ENCODE measurements at regions not wholly inside any gene's neighbourhood (a gene's known extent, or its start where the extent isn't known, plus 50 kb on each side); places are given as distances from the start of the nearest gene placed in this dataset.

GRCh38 chr17:33786478-33786877 lies 468.6 kb upstream of the CCL2 start:
- DNase-seq (ENCODE audit: low spot score) = no peak
- intact Hi-C loops (cut with DNase I) = no loop called here

DNA sequence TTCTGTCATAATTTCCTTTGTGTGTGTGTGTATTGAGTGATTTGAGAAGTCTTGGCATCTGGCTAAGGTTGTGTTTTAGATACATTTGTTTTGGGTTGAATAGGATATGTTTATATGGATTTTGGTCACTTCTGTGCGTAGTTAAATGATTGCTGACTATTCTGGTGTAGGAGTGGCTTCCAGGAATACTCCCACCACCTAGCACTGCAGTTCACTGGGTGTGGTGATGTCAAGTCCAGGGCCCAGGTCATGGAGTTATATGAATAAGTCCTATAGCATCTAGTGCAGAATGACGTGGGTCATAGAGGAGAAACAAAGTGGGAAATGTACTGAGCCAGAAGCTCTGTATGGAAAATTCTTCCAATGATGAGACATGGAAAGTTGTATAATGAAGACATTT lies 465.4 kb upstream of the CCL2 start:
- intact Hi-C loops (cut with DNase I) = no loop called here
- no peak for DNase-seq (ENCODE audit: low spot score)

- intact Hi-C loops (cut with DNase I) = no loop called here
- DNase-seq (ENCODE audit: low spot score) = no peak
Measured at GRCh38 chr17:33797181-33797580, 457.9 kb upstream of the CCL2 start.

GRCh38 chr17:33798308-33798707 lies 456.8 kb upstream of the CCL2 start:
- no peak for DNase-seq (ENCODE audit: low spot score)
- intact Hi-C loops (cut with DNase I) = no loop called here

- intact Hi-C loops (cut with DNase I) = no loop called here
- no peak for DNase-seq (ENCODE audit: low spot score)
Measured at GRCh38 chr17:33802349-33803198, 452.5 kb upstream of the CCL2 start.

DNA sequence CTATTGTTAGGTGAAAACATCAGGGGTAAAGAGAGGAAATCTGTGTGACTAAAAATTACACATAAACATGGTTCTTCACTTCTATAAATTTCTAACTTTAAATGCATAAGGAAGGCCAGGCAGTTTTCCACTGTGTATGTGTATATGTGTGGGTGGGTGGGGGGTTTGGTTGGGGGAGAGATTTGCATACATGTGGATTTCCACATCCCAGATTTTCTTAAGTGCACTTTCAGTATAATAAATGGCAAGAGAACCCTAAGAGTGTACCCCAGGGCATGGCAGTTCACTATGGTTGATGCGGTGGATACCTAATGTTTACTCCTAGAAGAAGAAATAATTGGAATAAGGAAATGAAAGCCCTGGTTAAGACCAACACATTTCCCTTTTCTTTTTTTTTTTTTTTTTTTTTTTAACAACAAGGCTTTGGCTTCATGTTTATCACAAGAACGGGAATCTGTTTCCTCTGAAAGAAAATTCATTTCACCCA lies 451.8 kb upstream of the CCL2 start:
- intact Hi-C loops (cut with DNase I) = no loop called here
- no peak for DNase-seq (ENCODE audit: low spot score)

GRCh38 chr17:33803686-33804085 lies 451.4 kb upstream of the CCL2 start:
- intact Hi-C loops (cut with DNase I) = no loop called here
- DNase-seq (ENCODE audit: low spot score) = no peak

DNA sequence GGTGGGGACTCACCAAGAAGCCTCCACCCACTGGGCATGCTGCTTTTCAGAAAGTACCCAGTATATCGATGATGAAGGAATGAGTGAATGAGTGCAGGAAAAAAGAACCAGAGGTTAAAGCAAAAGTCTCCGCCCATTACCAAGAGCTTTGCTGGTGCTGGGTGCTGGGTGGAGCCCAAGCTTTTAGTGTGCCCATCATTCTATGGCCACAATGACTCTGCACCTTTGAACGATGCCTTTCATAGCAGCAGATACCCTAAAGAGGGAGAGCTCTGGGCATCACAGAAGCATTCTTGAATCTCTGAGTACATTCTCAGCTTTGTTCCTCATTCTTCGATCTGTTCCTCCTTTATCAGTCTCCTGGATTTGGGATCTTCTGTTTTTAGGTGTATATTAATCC lies 450.7 kb upstream of the CCL2 start:
- DNase-seq (ENCODE audit: low spot score) = no peak
- intact Hi-C loops (cut with DNase I) = no loop called here

- intact Hi-C loops (cut with DNase I) = no loop called here
- no peak for DNase-seq (ENCODE audit: low spot score)
Measured at GRCh38 chr17:33806631-33807030, 448.5 kb upstream of the CCL2 start.

GRCh38 chr17:33809748-33810147 lies 445.3 kb upstream of the CCL2 start:
- intact Hi-C loops (cut with DNase I) = no loop called here
- no peak for DNase-seq (ENCODE audit: low spot score)

DNA sequence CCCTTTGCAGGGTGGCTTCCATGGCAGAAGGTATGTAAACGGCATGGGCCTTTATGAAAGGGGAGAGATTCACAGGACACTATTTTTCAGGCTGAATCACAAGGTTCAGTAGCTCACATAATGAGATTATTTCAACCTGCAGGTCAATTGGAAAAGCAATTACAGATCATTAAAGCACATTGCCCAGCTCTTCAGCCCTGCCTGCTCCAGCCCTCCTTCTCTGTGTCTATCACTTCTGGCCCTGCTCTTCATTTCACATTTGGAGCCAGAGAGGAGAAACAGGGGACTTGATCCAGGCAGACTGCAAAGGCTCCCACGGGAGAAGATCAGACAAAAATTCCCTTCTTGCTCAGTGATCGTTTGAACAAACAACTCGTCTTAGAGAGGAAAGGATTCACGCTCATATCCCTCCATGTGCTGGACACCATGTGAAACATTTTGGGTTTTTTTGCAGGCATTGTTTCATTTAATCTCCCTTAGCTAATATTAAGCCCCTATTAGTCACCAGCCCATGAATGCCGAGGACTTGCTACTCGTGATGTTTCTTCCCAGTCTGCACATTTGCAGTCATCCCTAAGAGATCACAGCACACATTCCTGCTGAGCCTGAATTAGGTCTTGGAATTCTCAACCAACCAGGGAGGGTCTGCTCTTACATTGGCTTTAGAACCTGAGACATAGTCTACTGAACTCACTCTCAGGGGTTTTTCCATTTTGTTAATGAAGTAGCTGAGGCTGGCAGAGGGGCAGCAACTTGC lies 443.9 kb upstream of the CCL2 start:
- intact Hi-C loops (cut with DNase I) = no loop called here

GRCh38 chr17:33811984-33812577 lies 443.0 kb upstream of the CCL2 start:
- intact Hi-C loops (cut with DNase I) = no loop called here

More for the DNA sequence above, 443.9 kb upstream of the CCL2 start:
- DNase-seq (ENCODE audit: low spot score) = no peak

DNA sequence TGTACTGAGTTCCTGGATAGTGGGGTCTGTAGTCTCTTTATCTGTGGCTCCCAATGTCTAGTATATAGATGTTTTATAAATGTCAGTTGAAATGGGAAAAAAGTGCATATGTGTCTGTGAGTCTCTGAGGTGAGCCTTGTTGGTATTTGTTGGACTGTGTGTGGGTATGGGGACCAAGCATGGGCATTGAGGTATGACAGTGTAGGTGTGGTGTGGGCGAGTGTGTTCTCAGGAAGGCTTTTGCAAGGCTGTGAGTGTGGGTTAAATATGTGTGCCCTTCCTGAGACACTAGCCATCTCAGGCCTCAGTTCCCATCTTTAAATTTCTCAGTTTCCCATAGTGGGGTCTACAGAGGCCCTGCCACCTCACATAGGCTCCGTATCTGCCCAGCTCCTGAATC lies 440.2 kb upstream of the CCL2 start:
- no peak for DNase-seq (ENCODE audit: low spot score)
- intact Hi-C loops (cut with DNase I) = no loop called here

More at GRCh38 chr17:33811984-33812577, 443.0 kb upstream of the CCL2 start:
- DNase-seq (ENCODE audit: low spot score) = no peak

DNA sequence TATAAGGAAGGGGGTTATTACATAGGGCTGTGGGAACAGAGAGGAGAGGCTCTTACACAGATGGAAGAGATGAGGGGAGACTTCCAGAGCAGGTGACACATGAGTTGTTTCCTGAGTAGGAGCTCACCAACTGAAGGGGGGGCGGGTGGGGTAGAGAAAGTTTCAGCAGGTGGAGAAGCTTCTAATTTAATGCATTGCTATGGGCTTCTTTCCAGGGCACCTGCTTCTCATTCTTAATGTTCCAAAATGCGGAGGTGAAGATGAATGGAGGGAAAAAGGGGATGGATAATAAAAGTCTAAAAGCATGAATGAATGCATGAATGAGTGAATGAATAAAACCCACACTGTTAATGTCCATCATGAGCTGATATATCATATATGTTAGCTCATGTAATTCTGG lies 439.0 kb upstream of the CCL2 start:
- no peak for DNase-seq (ENCODE audit: low spot score)
- intact Hi-C loops (cut with DNase I) = no loop called here

- no peak for DNase-seq (ENCODE audit: low spot score)
- intact Hi-C loops (cut with DNase I) = no loop called here
Measured at GRCh38 chr17:33816842-33817617, 438.1 kb upstream of the CCL2 start.

DNA sequence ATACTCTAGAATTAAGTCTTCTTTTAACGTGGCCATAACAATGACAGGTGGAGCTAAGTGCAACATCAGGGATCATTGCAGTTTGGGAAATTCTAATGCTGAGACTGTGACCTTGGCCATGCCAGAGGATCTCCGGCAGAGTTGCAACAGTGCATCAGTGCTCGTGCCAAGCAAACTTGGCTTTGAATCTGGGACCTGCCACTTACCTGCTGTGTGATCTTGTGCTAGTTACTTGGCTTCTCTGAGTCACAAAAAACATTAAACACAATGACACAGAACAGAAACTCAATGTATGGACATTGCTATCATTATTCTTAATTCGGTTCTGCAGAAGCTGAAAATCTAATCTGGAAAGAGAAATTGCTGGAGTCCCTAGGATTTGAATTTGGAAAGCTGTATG lies 435.5 kb upstream of the CCL2 start:
- no peak for DNase-seq (ENCODE audit: low spot score)
- intact Hi-C loops (cut with DNase I) = no loop called here

- intact Hi-C loops (cut with DNase I) = no loop called here
Measured at GRCh38 chr17:33832262-33832661, 422.8 kb upstream of the CCL2 start.

DNA sequence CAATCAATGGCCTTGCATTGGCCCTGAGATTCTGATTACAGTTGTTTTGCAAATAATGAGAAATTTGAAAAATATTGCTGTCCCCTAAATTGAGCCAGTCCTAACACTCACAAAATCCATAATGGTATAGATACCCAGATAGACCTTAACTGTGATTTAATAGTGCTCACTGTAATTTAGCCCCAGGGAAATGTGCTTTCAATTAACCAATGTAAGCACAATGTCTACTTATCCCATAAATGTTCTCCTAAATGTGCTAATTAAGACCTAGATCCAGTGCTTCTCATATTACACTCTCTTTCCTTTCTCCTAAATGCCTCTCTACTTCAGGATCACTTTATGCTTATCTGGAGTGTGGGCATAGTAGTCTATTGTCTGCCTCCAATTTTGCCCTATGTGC lies 417.8 kb upstream of the CCL2 start:
- intact Hi-C loops (cut with DNase I) = no loop called here
- DNase-seq (ENCODE audit: low spot score) = no peak

More at GRCh38 chr17:33832262-33832661, 422.8 kb upstream of the CCL2 start:
- DNase-seq (ENCODE audit: low spot score) = no peak

DNA sequence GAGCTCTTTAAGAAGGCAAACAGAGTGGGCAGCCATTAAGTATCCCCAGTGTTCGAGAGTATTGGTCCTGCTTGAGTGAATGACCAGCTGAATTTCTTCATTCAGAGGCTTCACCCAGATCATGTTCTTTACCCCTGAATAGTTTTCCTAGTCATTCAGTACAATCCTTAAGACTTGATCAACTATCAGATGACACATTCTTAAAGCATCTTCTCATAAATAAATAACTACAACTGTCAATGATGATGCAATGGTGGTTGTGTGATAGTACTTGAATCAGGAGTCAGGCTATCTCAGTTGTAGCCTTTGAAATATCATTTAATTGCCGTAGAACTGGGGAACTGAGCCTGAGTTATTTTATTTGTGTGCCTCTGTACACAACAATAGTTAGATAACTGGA lies 416.8 kb upstream of the CCL2 start:
- intact Hi-C loops (cut with DNase I) = no loop called here
- no peak for DNase-seq (ENCODE audit: low spot score)

DNA sequence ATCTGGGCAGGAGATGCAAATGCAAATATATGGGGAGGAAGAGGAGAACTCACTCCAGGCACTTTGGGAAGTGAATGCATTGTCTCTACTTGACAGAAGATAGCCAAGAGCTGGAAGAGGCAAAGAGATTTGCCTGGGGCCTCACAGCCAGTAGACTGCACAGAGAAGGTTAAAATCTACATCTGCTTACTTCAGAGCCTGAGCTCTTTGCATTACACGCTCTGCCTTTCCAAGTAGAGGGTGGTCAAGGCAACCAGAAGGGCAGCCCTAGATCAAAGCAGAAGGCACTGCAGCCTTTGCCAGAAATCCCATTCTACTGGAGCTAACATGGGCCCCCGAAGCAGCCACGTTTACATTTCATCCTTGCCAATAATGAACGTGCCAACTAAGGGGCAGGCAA lies 407.2 kb upstream of the CCL2 start:
- DNase-seq (ENCODE audit: low spot score) = no peak
- intact Hi-C loops (cut with DNase I) = no loop called here
